Neural crest cell (in vitro differentiated cells): ENCODE measurements at regions not wholly inside any gene's neighbourhood (a gene's known extent, or its start where the extent isn't known, plus 50 kb on each side); places are given as distances from the start of the nearest gene placed in this dataset.
A peak's percentile ranks its signal among the peaks of the same experiment; 100 is the strongest.

ENCODE experiments used
- DNase-seq: peaks from one replicate; pipeline ENCODE4 v3.0.0; 2021; ENCODE audit warnings: low read depth, mixed read lengths, low spot score
- H3K27ac Mint-ChIP-seq: one replicate; pipeline ENCODE4 v1.8.0; 2021; ENCODE audit warnings: mild to moderate bottlenecking, mixed read lengths; ENCODE audit not compliant: unreplicated experiment
- H3K27me3 Mint-ChIP-seq: 2 replicates; pipeline ENCODE4 v1.8.0; 2021; ENCODE audit warnings: low read depth, mild to moderate bottlenecking, mixed read lengths
- H3K36me3 Mint-ChIP-seq: 2 replicates; pipeline ENCODE4 v1.8.0; 2021; ENCODE audit warnings: low read depth, mild to moderate bottlenecking, mixed read lengths
- H3K4me1 Mint-ChIP-seq: 2 replicates; pipeline ENCODE4 v1.8.0; 2021; ENCODE audit warnings: mixed read lengths
- H3K4me3 Mint-ChIP-seq: one replicate; pipeline ENCODE4 v1.8.0; 2021; ENCODE audit warnings: mild to moderate bottlenecking, mixed read lengths
- H3K9me3 Mint-ChIP-seq: 2 replicates; pipeline ENCODE4 v1.8.0; 2021; ENCODE audit warnings: mixed read lengths
- CTCF ChIP-seq: fragments of 200-600 bp; sonication (generic); conservative IDR thresholded peaks from 2 replicates; pipeline ENCODE4 v1.5.0; 2021; ENCODE audit warnings: antibody characterized with exemption, mild to moderate bottlenecking

DNA sequence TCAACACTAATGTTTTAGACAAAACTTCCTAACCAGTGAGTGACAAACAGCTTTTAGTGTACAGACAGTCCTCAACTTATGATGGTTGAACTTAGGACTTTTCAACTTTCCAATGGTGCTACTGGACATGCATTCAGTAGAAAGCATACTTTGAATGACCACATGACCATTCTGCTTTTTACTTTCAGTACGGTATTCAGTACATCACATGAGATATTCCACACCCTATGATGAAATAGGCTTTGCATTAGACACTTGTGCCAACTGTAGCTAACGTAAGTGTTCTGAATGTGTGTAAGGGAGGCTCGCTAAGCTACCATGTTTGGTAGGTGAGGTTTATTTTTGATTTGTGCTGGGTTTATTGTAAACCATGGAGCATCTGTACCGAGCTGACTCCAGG is 113.7 kb downstream of the WNT7A start:
- no peak for DNase-seq
- H3K27me3 Mint-ChIP-seq, result peaks cover 4% of the 10 kb centered on the region
- H3K4me1 Mint-ChIP-seq, result peaks cover 16% of the 10 kb centered on the region
- H3K27ac Mint-ChIP-seq, result peak overlapping the region; percentile 87
- TF ChIP-seq CTCF, result no peak
- peaks cover 5% of the 10 kb centered on the region for H3K9me3 Mint-ChIP-seq
- H3K36me3 Mint-ChIP-seq, result no peaks in the 10 kb centered on the region
- H3K4me3 Mint-ChIP-seq, result no peak overlapping the region

DNA sequence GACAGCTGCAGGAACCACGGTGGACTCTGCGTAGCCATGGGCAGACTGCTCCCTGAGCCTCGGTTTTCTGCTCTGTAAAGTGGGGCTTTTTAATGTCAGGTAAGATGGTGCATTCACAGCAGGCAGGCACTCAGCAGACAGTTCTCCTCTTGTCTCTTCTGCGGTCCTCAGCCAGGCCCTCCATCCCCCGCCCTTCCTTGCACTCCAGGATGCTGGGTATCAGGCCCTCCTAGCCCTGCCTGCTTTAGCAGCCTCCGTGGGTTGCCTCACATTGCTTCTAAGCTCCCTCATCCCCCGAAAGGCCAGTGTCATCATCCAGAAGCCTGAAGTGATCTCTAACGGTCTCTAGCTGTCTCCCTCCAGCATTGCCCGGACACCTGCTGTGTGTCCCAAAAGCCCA is 115.7 kb downstream of the WNT7A start:
- Mint-ChIP-seq H3K4me3 (no peak overlapping the region), H3K27me3 (peaks cover 4% of the 10 kb centered on the region), H3K9me3 (peaks cover 7% of the 10 kb centered on the region), H3K4me1 (no peaks in the 10 kb centered on the region), H3K27ac (no peak overlapping the region), H3K36me3 (no peaks in the 10 kb centered on the region)
- no peak for DNase-seq
- TF ChIP-seq CTCF, result no peak

DNA sequence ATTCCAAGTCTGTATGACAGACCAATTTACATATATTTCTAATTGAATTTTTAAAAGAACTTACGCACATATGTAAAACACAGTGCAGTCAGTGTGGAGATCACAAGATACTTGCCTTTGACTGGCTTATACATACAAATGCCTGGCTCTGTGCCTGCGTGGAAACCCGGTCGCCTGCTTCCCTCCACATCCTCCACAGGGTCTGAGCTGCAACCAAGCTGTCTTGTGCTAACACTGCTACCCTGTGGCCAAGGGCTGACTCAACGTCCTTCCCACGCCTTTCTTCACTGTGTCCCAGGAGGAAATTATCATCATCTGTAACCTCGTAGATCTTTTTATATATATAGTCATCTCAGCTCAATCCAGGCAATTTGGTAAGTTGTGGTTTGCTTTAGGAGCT is 117.0 kb downstream of the WNT7A start:
- no peaks in the 10 kb centered on the region for H3K36me3 Mint-ChIP-seq
- no peak overlapping the region for H3K27ac Mint-ChIP-seq
- peak; percentile 37 for TF ChIP-seq CTCF
- H3K4me1 Mint-ChIP-seq, result no peaks in the 10 kb centered on the region
- no peak overlapping the region for H3K4me3 Mint-ChIP-seq
- DNase-seq, result no peak
- peaks cover 7% of the 10 kb centered on the region for H3K9me3 Mint-ChIP-seq
- H3K27me3 Mint-ChIP-seq, result peaks cover 6% of the 10 kb centered on the region

GRCh38 chr3:13750731-13751130 is 129.1 kb downstream of the WNT7A start:
- TF ChIP-seq CTCF, result no peak
- H3K36me3 Mint-ChIP-seq, result peaks cover 1% of the 10 kb centered on the region
- peaks cover 7% of the 10 kb centered on the region for H3K9me3 Mint-ChIP-seq
- H3K4me1 Mint-ChIP-seq, result peaks cover 5% of the 10 kb centered on the region
- H3K4me3 Mint-ChIP-seq, result no peak overlapping the region
- H3K27ac Mint-ChIP-seq, result no peak overlapping the region
- DNase-seq, result no peak
- no peaks in the 10 kb centered on the region for H3K27me3 Mint-ChIP-seq

DNA sequence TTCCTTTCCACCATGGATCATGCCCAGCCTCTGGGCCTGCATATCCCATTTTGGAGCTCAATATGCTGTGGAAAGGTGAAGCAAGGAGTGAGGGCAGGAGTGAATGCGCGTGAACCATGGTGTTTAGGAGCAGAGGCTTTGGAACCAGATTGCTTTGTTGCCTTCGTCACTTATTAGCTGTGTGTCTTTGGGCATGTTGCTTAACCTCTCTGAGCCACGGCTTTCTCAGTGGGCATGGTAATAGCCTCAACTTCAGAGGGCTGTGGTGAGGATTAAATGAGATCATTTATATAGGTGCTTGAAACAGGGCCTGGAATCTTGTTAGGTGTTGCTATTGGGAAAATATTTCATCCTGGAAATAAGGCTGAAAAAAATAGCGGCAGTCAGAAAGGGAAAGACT is 129.7 kb downstream of the WNT7A start:
- H3K9me3 Mint-ChIP-seq, result peaks cover 4% of the 10 kb centered on the region
- no peak overlapping the region for H3K27ac Mint-ChIP-seq
- peaks cover 5% of the 10 kb centered on the region for H3K4me1 Mint-ChIP-seq
- DNase-seq, result no peak
- no peak overlapping the region for H3K4me3 Mint-ChIP-seq
- TF ChIP-seq CTCF, result no peak
- H3K36me3 Mint-ChIP-seq, result no peaks in the 10 kb centered on the region
- H3K27me3 Mint-ChIP-seq, result no peaks in the 10 kb centered on the region
